ENCODE measurements at regions not wholly inside any gene's neighbourhood (a gene's known extent, or its start where the extent isn't known, plus 50 kb on each side); places are given as distances from the start of the nearest gene placed in this dataset.

GRCh38 chr3:30225021-30225420, 381.4 kb upstream of the TGFBR2 start:
- no peak for DNase-seq

- DNase-seq, result no peak
Observed at GRCh38 chr3:30226601-30227151, 379.7 kb upstream of the TGFBR2 start.

GRCh38 chr3:30227571-30228301, 378.7 kb upstream of the TGFBR2 start:
- no peak for DNase-seq

GRCh38 chr3:30228302-30228631, 378.1 kb upstream of the TGFBR2 start:
- no peak for DNase-seq

GRCh38 chr3:30231277-30232141, 374.9 kb upstream of the TGFBR2 start:
- no peak for DNase-seq

- no peak for DNase-seq
Observed at GRCh38 chr3:30232142-30232541, 374.3 kb upstream of the TGFBR2 start.

- no peak for DNase-seq
Observed at GRCh38 chr3:30233913-30234646, 372.3 kb upstream of the TGFBR2 start.

- DNase-seq, result no peak
Observed at GRCh38 chr3:30236011-30236410, 370.4 kb upstream of the TGFBR2 start.

GRCh38 chr3:30241721-30242120, 364.7 kb upstream of the TGFBR2 start:
- no peak for DNase-seq

- DNase-seq, result no peak
Observed at GRCh38 chr3:30245858-30246622, 360.4 kb upstream of the TGFBR2 start.

- DNase-seq, result no peak
Observed at GRCh38 chr3:30248423-30248822, 358.0 kb upstream of the TGFBR2 start.

- no peak for DNase-seq
Observed at GRCh38 chr3:30252474-30252873, 353.9 kb upstream of the TGFBR2 start.

GRCh38 chr3:30253832-30254231, 352.6 kb upstream of the TGFBR2 start:
- DNase-seq, result no peak

- no peak for DNase-seq
Observed at GRCh38 chr3:30256474-30256873, 349.9 kb upstream of the TGFBR2 start.

GRCh38 chr3:30258426-30259392, 347.7 kb upstream of the TGFBR2 start:
- DNase-seq, result no peak

GRCh38 chr3:30259730-30260129, 346.7 kb upstream of the TGFBR2 start:
- DNase-seq, result no peak

GRCh38 chr3:30260762-30261161, 345.6 kb upstream of the TGFBR2 start:
- no peak for DNase-seq

- no peak for DNase-seq
Observed at GRCh38 chr3:30263238-30263924, 343.0 kb upstream of the TGFBR2 start.

GRCh38 chr3:30263925-30264313, 342.5 kb upstream of the TGFBR2 start:
- DNase-seq, result no peak

GRCh38 chr3:30266524-30266923, 339.9 kb upstream of the TGFBR2 start:
- no peak for DNase-seq

GRCh38 chr3:30268288-30268687, 338.1 kb upstream of the TGFBR2 start:
- no peak for DNase-seq

Measured in RPMI8226 (cell line).